HG02970 (cell line): ENCODE measurements at regions not wholly inside any gene's neighbourhood (a gene's known extent, or its start where the extent isn't known, plus 50 kb on each side); places are given as distances from the start of the nearest gene placed in this dataset.
"Not testable (repeated sequence)": the region's sequence is repeated elsewhere in the genome, so short reads cannot be mapped to it uniquely, and the experiment has no call there.

ENCODE experiments used
- ATAC-seq: cut with Tn5 transposase; IDR thresholded peaks from one replicate; pipeline ENCODE4 v1.9.1; 2021; ENCODE audit warnings: mild to moderate bottlenecking, moderate library complexity, moderate number of reproducible peaks; ENCODE audit not compliant: unreplicated experiment, low FRiP score

DNA sequence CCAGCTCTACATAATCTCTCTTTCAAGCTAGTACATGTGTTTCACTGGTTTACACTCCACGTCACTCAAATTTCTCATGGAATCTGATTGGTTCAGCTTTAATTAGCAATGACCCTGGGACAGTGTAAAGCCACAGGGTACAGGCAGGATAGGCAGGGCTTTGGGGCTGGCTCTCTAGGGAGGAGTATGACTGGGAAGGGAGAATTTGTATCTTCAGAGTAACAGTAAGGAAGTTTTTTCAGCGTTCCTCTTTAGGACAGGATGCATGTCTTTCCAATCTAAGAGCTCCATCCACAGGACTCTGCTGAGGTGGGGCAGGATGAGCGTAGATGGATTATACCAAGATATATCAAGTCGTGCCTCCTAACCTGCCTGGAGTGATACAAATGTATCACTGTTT lies 112.0 kb upstream of the CLEC14A start:
- ATAC-seq = no peak

DNA sequence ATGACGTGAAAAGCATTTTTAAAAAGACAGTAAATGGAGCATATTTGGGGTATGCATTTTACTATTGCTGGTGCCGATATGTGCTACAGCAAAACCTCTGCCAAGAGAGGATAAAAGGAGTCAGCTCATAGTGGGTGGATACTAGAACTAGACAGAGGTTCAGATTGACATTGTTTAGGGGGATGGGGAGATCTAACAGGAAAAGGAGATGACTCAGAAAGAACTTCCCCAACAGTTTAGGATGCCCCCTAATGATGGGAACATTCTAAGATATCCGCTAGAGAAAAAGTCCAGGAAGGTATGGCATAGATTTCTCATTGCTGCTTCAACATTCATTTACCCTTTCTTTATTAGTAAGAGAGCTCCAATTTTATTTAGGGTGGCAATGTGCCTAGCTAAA lies 110.5 kb upstream of the CLEC14A start:
- ATAC-seq = no peak

DNA sequence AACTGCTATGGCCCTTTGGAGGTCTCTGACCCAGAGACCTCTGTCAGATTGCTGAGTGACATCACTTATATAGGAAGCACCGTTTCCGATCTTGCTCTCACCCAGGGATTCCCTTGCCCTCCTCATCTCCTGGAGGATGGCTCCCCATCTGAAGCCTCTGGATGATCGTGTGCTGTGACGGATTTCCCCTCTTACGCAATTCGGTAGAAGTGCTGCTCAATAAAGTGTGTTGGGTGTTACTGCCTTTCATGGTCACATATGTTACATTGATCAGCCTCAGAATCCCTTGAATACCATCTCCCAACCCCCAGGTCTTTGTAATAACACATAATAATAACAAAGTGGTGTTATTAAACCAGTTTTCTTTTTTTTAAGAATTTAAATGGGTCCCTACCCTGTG lies 107.3 kb upstream of the CLEC14A start:
- ATAC-seq = no peak

DNA sequence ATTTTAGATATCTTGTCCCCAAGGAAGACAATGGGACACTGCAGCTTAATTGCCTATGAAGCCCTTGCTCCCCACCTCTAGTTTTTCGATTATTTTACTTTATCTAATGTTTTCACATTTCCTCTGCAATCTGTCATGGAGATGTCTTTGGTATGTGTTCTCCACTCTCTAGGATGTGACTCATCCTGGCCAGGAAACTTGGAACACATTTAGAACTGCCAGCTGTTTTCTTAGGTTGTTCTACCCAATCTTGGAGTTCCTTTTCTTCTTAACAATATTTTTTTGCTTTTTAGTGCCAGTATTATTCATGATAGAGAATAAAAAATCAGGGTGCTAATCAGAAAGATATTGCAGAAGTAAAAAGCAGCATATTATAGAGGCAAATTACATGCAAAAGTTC lies 101.7 kb upstream of the CLEC14A start:
- no peak for ATAC-seq

DNA sequence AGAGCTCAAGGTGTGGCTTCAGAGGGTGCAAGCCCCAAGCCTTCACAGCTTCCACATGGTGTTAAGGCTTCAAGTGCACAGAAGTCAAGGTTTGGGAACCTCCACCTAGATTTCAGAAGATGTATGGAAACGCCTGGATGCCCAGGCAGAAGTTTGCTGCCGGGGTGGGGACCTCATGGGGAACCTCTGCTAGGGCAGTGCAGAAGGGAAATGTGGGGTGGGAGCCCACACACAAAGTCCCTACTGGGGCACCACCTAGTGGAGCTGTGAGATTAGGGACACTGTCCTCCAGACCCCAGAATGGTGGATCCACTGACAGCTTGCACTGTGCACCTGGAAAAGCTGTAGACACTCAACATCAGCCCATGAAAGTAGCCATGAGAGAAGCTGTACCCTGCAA lies 99.6 kb upstream of the CLEC14A start:
- not testable (repeated sequence) for ATAC-seq

DNA sequence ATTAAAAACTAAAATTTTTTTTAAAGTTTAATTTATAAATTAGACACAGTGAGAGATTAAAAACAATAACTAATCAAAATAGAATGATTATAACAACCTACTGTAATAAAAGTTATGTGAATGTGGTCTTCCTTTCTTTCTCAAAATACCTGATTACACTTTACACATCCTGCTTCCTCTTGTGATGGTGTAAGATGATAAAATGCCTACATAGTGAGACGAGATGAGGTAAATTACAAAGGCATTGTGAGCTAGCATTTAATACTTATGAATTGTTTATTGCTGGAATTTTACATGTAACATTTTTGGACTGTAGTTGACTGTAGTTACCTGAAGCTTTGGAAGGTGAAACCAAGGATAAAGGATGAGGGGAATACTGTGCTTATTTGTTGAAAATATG lies 94.2 kb upstream of the CLEC14A start:
- no peak for ATAC-seq

DNA sequence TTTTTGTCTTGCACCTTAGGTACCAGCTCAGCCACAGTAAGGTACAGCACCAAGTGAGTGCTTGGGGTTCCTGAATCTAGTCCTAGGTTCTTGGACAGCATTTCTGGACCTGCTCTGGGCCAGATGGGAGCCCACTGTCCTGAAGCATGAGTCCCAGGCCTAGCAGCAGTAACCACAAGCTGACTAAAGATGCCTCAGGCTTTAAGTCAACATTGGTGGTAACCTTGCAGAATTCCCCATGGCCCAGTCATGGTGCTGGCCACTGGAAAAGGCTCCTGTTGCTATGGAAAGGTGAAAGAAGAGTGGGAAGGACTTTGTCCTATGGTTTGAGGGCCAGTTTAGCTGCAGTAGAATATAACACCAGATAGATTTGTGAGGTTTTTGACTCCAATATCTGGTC lies 86.9 kb upstream of the CLEC14A start:
- no peak for ATAC-seq

DNA sequence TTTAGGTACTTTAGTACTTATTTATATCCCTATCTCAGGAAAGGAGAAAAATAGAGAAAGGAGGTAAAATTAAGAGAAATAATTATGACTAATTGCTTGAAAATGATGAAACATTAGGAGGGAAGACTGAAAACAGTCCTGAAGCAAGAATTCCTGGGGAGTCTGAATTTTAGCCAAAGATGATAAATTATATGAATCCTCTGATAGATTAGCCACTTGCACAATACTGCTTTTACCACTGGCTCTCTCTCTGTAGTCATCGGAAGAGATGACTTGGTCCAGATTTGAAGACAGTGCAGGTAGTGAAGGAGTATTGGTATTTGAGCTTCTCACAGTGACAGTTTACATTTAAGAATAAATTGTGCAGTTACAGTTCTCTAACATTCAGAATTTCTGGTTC lies 83.8 kb upstream of the CLEC14A start:
- no peak for ATAC-seq

DNA sequence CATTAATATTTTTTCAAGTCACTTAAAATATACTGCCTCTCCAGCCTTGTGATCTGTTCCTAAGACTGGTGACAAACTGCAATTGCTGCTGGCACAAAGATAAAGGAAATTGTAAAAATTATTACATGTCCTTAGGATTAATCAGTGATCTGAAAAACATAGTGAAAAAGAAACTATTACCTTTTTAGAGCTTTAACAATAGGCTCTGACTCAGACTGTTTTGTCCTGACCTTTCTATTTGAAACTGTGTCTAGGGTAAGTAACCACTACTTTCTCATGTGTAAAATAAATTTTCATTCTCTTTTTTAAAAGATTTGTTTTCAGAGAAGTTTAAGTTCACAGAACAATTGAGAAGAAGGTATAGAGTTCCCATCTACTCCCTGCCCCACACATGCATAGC lies 80.4 kb upstream of the CLEC14A start:
- no peak for ATAC-seq

DNA sequence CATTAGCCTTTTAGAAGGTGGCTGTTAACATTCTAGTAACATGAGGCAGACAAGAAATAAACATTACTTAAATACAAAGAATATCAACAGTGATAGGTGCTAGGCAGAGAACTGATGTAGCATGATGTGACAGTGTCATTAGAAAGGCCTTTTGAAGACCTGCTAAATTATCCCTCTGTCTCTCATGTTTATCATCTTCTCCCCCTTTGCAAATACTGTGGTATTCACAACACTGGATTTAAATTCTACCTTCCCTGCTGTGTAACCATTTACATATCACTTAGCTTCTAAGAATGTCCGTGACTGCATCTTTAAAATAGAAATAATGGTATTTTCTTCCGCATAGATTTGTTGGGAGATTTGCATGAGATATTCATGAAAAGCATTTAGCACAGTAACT lies 74.4 kb upstream of the CLEC14A start:
- no peak for ATAC-seq

DNA sequence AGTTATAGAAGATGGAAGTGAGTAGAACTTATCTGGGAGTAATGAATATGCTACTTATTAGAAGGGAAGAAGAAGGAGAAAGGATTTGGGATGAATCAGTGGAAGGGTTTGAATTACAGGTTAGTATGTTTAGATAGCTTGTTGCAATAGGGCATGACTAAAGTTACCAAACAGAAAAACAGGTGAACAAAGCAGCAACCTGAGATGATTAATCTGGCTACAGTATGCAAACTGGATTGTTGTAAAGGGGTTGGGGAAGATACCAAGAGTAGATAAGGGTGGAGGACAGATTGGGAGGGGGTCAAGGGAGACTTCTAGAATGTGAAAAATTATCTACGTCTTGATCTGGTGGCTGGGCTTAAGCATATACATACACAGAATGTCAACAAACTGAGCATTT lies 73.4 kb upstream of the CLEC14A start:
- no peak for ATAC-seq

DNA sequence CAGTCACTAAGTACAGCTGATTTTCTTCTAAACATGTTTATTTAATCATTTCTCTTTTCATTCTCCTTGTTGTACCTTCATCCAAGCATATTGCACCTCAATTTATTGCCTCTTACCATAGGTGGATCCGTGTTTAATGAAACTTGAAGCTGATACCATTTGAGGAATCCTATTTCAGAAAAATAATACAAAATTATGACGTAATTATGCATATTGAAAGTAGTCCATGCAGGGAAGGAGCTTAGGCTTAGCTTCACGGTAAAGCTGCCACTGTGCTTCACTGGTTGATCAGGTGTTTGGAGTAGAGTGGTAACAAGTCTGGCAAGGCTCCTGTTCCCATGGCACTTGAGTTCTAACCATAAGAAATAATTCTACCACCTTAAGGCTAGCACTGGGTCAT lies 61.0 kb upstream of the CLEC14A start:
- no peak for ATAC-seq

DNA sequence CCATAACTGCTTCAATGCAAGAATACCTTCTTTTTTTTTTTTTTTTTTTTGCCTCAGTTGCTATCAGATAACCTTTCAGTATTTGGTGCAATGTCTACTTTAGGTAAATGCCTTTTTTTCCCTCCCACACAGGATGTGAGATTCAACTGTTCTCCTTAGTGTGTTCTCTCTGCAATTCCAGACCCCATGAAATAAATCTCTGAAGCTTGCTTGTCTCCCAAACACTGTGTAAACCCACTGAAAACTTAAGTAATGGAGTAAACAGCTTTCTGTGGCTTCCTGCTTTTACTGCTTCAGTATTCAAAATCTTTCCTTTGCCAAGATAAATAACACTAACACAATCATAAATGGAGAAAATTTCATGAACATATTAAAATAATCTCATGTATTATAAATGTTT lies 55.8 kb upstream of the CLEC14A start:
- no peak for ATAC-seq

DNA sequence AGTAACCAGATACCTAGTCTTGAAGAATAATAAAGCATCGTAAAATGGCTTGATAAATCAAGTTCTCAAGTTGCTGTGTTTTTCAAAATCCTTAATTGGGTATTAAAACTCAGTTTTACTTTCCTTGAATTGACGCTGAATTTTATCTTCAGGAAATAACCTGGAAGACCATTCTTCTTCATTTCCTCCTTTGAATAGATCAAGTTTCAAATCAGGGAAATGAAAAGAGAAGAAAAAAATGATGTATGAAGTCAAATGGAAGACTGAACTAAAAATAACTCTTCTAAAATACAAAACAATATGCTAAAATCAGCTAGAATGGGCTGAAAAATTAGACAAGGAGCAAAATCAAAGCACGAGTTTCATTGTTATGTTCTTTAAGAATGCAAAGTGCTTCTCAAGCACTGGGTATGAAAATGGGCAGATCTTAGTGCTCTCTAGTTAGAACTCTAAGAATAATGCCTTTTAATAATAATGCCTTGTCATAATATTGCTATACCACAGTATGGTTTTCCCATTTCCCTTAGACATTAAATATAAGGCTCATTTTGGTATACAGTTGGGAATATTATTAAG lies 54.6 kb upstream of the CLEC14A start:
- ATAC-seq = no peak

DNA sequence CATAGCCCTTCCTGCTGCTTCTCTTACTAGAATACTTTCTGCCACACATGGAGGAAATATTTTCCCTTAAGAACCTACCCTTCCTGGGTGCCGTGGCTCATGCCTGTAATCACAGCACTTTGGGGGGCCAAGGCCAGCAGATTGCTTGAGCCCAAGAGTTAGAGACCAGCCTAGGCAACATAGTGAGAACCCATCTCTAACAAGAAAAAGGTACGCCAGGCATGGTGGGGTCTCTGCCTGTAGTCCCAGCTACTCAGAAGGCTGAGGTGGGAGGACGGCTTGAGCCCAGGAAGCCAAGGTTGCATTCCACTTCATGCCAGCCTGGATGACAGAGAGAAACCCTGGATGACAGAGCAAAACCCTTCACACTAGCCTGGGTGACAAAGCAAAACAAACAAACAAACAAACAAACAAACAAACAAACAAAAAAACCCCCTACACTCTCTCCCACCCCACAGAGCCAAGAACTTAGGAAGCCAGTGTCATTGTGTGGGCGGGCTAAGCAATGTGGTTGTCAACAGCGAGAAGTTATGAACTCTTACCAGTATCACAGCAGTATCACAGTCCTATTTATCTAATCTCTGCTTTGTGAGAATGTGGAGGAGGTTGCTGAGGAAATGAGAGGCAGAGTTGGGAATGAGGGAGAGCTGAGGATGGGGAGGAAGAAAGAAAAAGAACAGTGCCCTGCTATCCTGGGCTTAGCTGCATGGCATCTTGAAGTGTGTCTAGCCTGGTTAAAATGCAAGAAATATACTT lies 53.8 kb upstream of the CLEC14A start:
- no peak for ATAC-seq
